ENCODE measurements at regions not wholly inside any gene's neighbourhood (a gene's known extent, or its start where the extent isn't known, plus 50 kb on each side); places are given as distances from the start of the nearest gene placed in this dataset.
A peak's percentile ranks its signal among the peaks of the same experiment; 100 is the strongest.

DNA sequence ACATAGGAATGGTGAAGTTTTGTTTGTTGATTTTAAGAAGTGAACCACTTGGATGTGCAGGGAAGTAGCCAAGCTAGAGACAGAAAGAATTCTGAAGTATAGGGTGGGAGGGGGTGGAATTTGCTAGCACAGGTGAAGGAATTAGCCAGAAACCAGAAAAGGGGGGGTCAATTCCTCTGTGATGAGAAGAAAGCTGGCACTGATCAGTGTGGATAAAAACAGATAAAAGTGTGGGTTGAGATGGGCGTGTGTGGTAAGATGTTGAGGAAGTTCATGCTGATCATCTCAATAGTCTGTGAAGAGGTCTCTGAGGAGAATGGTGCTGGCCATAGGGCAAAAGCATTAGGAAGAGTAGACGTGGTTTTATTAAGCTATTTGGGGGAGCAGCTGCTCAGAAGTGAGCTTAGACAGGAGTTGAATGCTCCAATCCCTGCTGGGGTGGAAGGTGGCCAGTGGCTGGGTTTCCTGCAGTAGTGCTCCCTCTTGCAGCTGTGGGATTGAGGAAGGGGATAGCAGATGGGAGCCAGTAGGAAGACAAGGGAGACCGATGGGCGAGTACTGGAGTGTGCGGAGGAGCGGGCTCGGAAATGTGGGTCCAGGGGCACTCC lies 88.7 kb upstream of the ELL2 start:
- H3K4me2 ChIP-seq (ENCODE audit: low read length, poor library complexity, severe bottlenecking): no peak overlapping the region
- H2BK120ac ChIP-seq (ENCODE audit: low read depth, low read length): no peak overlapping the region
- no peak overlapping the region for H3K4me3 ChIP-seq (ENCODE audit: insufficient read depth in 1 of 2, low read depth in 1 of 2, low read length in 2 of 2)
- H2AFZ ChIP-seq (ENCODE audit: low read depth, low read length): no peak overlapping the region
- no peaks in the 10 kb centered on the region for H3K9me3 ChIP-seq (ENCODE audit: control insufficient read depth, low read length)
- H2BK5ac ChIP-seq (ENCODE audit: low read depth, low read length, poor library complexity, severe bottlenecking): no peak overlapping the region
- peak overlapping the region; percentile 1 to 65 for H3K18ac ChIP-seq (ENCODE audit: low read depth in 1 of 2, low read length in 2 of 2)
- no peak overlapping the region for H2AK5ac ChIP-seq (ENCODE audit: low read length, severe bottlenecking)
- peaks cover 4% of the 10 kb centered on the region for H3K79me1 ChIP-seq (replicated peaks; ENCODE audit: low read length, poor library complexity, severe bottlenecking)
- H4K8ac ChIP-seq (ENCODE audit: low read length): no peak overlapping the region
- H3K27me3 ChIP-seq (ENCODE audit: control insufficient read depth in 1 of 2, insufficient read depth in 1 of 2, low read length in 2 of 2): no peaks in the 10 kb centered on the region
- H3K23ac ChIP-seq (ENCODE audit: low read length in 2 of 2): no peak overlapping the region
- H4K91ac ChIP-seq (ENCODE audit: low read length): no peak overlapping the region
- peak overlapping the region; percentile 70 for H2BK15ac ChIP-seq (ENCODE audit: low read depth, poor library complexity, severe bottlenecking)
- H3K9ac ChIP-seq (ENCODE audit: low read length): no peak overlapping the region
- WGBS: 87% methylated on average over 2 of the region's 7 CpGs
- no peaks in the 10 kb centered on the region for H3K36me3 ChIP-seq (ENCODE audit: control insufficient read depth in 1 of 2, insufficient read depth in 2 of 2, low read depth in 1 of 2, low read length in 2 of 2)
- H3K14ac ChIP-seq (ENCODE audit: low read length in 2 of 2): no peak overlapping the region
- H3K4me1 ChIP-seq (ENCODE audit: control insufficient read depth, insufficient read depth, low read depth, low read length): peaks cover 1% of the 10 kb centered on the region
- no peak overlapping the region for H2BK12ac ChIP-seq (ENCODE audit: low read length in 2 of 2)
- peak overlapping the region in 1 of 2 experiments; percentile 6 for H3K4ac ChIP-seq (ENCODE audit: low read depth in 1 of 2, low read length in 2 of 2)
- no peak for DNase-seq
- no peak overlapping the region for H3K27ac ChIP-seq (ENCODE audit: low read length, poor library complexity, severe bottlenecking)

DNA sequence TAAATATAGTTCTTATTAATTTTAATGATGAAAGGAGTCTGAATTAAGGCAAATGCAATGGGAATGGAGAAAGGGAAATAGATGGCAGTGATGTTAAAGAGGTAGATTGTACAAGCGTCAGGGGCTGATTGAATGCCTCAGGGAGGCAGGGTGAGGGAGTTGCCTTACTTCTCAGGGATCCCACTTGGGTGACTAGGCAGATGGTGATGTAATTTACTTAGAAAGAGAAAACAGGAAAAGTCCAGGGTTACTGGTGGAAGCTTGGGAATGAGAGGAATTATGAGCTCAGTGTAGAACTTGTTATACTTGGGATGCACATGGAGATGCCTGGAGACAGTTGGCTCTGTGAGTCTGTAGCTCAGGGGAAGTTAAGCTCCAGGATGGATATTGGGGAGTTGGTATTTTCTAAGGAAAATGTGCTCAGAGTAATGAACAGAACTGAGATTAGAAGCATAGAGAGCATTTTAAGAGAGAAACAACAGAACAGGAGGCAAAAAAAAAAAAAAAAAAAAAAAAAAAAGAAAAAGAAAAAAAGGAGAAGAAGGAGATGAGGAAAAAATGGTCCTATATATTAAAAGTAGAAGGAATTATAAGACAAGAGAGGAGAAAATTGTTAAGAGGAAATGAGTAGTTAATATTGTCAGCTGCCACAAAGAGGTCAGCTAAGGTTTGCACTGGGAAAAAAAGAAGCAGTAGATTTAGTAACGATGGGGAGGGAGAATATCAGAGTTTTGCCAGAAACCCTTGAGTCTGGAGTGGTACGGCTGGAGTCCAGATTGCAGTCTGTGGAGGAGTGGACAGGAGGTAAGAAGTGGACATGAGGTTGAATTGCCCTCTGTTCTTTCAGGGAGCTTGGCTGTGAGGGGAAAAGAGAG lies 88.0 kb upstream of the ELL2 start:
- Histone ChIP-seq H2AFZ (ENCODE audit: low read depth, low read length) (no peak overlapping the region), H2BK5ac (ENCODE audit: low read depth, low read length, poor library complexity, severe bottlenecking) (no peak overlapping the region), H3K79me1 (replicated peaks; ENCODE audit: low read length, poor library complexity, severe bottlenecking) (peaks cover 4% of the 10 kb centered on the region), H3K4me3 (ENCODE audit: insufficient read depth in 1 of 2, low read depth in 1 of 2, low read length in 2 of 2) (no peak overlapping the region), H3K4me2 (ENCODE audit: low read length, poor library complexity, severe bottlenecking) (no peak overlapping the region), H3K27me3 (ENCODE audit: control insufficient read depth in 1 of 2, insufficient read depth in 1 of 2, low read length in 2 of 2) (no peaks in the 10 kb centered on the region), H3K23ac (ENCODE audit: low read length in 2 of 2) (no peak overlapping the region), H3K36me3 (ENCODE audit: control insufficient read depth in 1 of 2, insufficient read depth in 2 of 2, low read depth in 1 of 2, low read length in 2 of 2) (no peaks in the 10 kb centered on the region), H2AK5ac (ENCODE audit: low read length, severe bottlenecking) (no peak overlapping the region), H3K9me3 (ENCODE audit: control insufficient read depth, low read length) (no peaks in the 10 kb centered on the region), H3K9ac (ENCODE audit: low read length) (no peak overlapping the region), H3K18ac (ENCODE audit: low read depth in 1 of 2, low read length in 2 of 2) (peak overlapping the region in 1 of 2 experiments; percentile 65), H3K4ac (ENCODE audit: low read depth in 1 of 2, low read length in 2 of 2) (peak overlapping the region in 1 of 2 experiments; percentile 51), H4K8ac (ENCODE audit: low read length) (no peak overlapping the region), H2BK120ac (ENCODE audit: low read depth, low read length) (no peak overlapping the region), H3K14ac (ENCODE audit: low read length in 2 of 2) (no peak overlapping the region), H2BK15ac (ENCODE audit: low read depth, poor library complexity, severe bottlenecking) (no peak overlapping the region), H3K4me1 (ENCODE audit: control insufficient read depth, insufficient read depth, low read depth, low read length) (peaks cover 1% of the 10 kb centered on the region), H2BK12ac (ENCODE audit: low read length in 2 of 2) (peak overlapping the region in 1 of 2 experiments; percentile 52), H4K91ac (ENCODE audit: low read length) (no peak overlapping the region), H3K27ac (ENCODE audit: low read length, poor library complexity, severe bottlenecking) (peak overlapping the region; percentile 7)
- 38% methylated on average over 3 of the region's 3 CpGs for WGBS
- peak; percentile 87 for DNase-seq

DNA sequence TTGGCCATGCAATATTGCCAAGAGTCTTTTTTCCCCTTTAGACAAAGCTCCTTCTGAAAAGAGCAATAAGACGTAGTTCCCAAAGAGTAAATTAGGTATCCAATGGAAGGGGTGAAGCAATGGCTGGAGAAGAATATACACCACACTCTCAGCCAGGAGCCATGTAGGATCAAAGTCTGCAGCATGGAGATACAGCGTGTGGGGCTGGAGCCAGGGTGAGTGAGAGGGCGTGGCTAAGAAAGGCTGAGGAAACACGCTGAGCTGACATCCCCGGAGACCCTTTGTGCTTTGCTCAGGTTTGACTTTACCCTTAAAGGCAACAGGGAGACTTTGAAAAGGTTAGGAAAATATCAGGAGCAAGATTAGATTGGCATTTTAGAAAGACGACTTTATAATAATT lies 87.1 kb upstream of the ELL2 start:
- Histone ChIP-seq H3K4ac (ENCODE audit: low read depth in 1 of 2, low read length in 2 of 2) (no peak overlapping the region), H2BK15ac (ENCODE audit: low read depth, poor library complexity, severe bottlenecking) (no peak overlapping the region), H3K4me1 (ENCODE audit: control insufficient read depth, insufficient read depth, low read depth, low read length) (peaks cover 1% of the 10 kb centered on the region), H3K18ac (ENCODE audit: low read depth in 1 of 2, low read length in 2 of 2) (peak overlapping the region in 1 of 2 experiments; percentile 5), H2BK5ac (ENCODE audit: low read depth, low read length, poor library complexity, severe bottlenecking) (no peak overlapping the region), H3K4me2 (ENCODE audit: low read length, poor library complexity, severe bottlenecking) (no peak overlapping the region), H3K9me3 (ENCODE audit: control insufficient read depth, low read length) (no peaks in the 10 kb centered on the region), H3K14ac (ENCODE audit: low read length in 2 of 2) (peak overlapping the region in 1 of 2 experiments; percentile 62), H3K23ac (ENCODE audit: low read length in 2 of 2) (no peak overlapping the region), H2BK12ac (ENCODE audit: low read length in 2 of 2) (peak overlapping the region in 1 of 2 experiments; percentile 63), H3K36me3 (ENCODE audit: control insufficient read depth in 1 of 2, insufficient read depth in 2 of 2, low read depth in 1 of 2, low read length in 2 of 2) (no peaks in the 10 kb centered on the region), H3K27ac (ENCODE audit: low read length, poor library complexity, severe bottlenecking) (no peak overlapping the region), H3K9ac (ENCODE audit: low read length) (no peak overlapping the region), H2BK120ac (ENCODE audit: low read depth, low read length) (no peak overlapping the region), H3K79me1 (replicated peaks; ENCODE audit: low read length, poor library complexity, severe bottlenecking) (peaks cover 4% of the 10 kb centered on the region), H4K91ac (ENCODE audit: low read length) (no peak overlapping the region), H3K4me3 (ENCODE audit: insufficient read depth in 1 of 2, low read depth in 1 of 2, low read length in 2 of 2) (no peak overlapping the region), H2AK5ac (ENCODE audit: low read length, severe bottlenecking) (no peak overlapping the region), H3K27me3 (ENCODE audit: control insufficient read depth in 1 of 2, insufficient read depth in 1 of 2, low read length in 2 of 2) (no peaks in the 10 kb centered on the region), H2AFZ (ENCODE audit: low read depth, low read length) (peak overlapping the region; percentile 77), H4K8ac (ENCODE audit: low read length) (no peak overlapping the region)
- WGBS: 48% methylated on average over 5 of the region's 6 CpGs
- DNase-seq: no peak

DNA sequence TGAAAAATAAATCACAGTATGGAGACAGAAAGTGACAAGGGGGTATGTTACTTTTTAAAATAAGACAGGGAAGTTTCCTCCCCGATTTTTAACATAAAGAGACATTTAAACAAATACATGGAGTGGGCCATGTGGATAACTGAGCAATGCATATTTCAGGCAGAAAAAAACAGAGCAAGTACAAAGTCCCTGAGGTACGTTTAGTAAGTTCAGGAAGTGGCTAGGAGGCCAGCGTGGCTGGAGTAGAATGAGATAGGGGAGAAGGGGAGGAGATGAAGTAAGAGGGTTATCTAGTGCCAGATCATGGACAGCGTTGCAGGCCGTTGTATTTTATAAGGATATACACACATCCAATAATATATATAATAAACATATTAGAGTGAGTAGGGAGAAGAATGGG lies 84.2 kb upstream of the ELL2 start:
- no peak for DNase-seq
- Histone ChIP-seq H2BK120ac (ENCODE audit: low read depth, low read length) (no peak overlapping the region), H3K4me3 (ENCODE audit: insufficient read depth in 1 of 2, low read depth in 1 of 2, low read length in 2 of 2) (no peak overlapping the region), H3K4me1 (ENCODE audit: control insufficient read depth, insufficient read depth, low read depth, low read length) (peaks cover 1% of the 10 kb centered on the region), H3K4ac (ENCODE audit: low read depth in 1 of 2, low read length in 2 of 2) (no peak overlapping the region), H2AK5ac (ENCODE audit: low read length, severe bottlenecking) (no peak overlapping the region), H3K79me1 (replicated peaks; ENCODE audit: low read length, poor library complexity, severe bottlenecking) (peaks cover 4% of the 10 kb centered on the region), H3K4me2 (ENCODE audit: low read length, poor library complexity, severe bottlenecking) (no peak overlapping the region), H4K8ac (ENCODE audit: low read length) (no peak overlapping the region), H3K36me3 (ENCODE audit: control insufficient read depth in 1 of 2, insufficient read depth in 2 of 2, low read depth in 1 of 2, low read length in 2 of 2) (no peaks in the 10 kb centered on the region), H3K18ac (ENCODE audit: low read depth in 1 of 2, low read length in 2 of 2) (no peak overlapping the region), H3K23ac (ENCODE audit: low read length in 2 of 2) (no peak overlapping the region), H3K9ac (ENCODE audit: low read length) (no peak overlapping the region), H3K9me3 (ENCODE audit: control insufficient read depth, low read length) (no peaks in the 10 kb centered on the region), H3K14ac (ENCODE audit: low read length in 2 of 2) (no peak overlapping the region), H2AFZ (ENCODE audit: low read depth, low read length) (no peak overlapping the region), H3K27me3 (ENCODE audit: control insufficient read depth in 1 of 2, insufficient read depth in 1 of 2, low read length in 2 of 2) (no peaks in the 10 kb centered on the region), H2BK15ac (ENCODE audit: low read depth, poor library complexity, severe bottlenecking) (no peak overlapping the region), H3K27ac (ENCODE audit: low read length, poor library complexity, severe bottlenecking) (no peak overlapping the region), H2BK5ac (ENCODE audit: low read depth, low read length, poor library complexity, severe bottlenecking) (no peak overlapping the region), H2BK12ac (ENCODE audit: low read length in 2 of 2) (no peak overlapping the region), H4K91ac (ENCODE audit: low read length) (no peak overlapping the region)
- 93% methylated on average over 1 of the region's 5 CpGs for WGBS
